ENCODE measurements at regions not wholly inside any gene's neighbourhood (a gene's known extent, or its start where the extent isn't known, plus 50 kb on each side); places are given as distances from the start of the nearest gene placed in this dataset.
A peak's percentile ranks its signal among the peaks of the same experiment; 100 is the strongest.

DNA sequence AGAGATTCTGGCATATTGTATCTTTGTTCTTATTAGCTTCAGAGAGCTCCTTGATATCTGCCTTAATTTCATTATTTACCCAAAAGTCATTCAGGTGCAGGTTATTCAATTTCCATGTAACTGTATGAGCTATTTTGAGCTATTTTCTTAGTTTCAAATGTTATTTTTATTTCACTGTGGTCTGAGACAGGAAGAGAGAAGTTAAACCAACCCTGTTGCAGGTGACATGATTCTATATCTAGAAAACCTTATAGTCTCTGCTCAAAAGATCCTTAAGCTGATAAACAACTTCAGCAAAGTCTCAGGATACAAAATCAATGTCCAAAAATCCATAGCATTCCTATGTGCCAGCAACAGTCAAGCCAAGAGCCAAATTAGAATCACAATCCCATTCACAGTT is 1644.0 kb upstream of the B3GALT2 start (continued):
- TF ChIP-seq CBX5 (IDR thresholded peaks at IDR 0.05; ENCODE audit: low read depth) (peak; percentile 62; the same call in 1 of the 2 replicates), MEF2B (IDR thresholded peaks at IDR 0.05; ENCODE audit: partially characterized antibody, poor library complexity, severe bottlenecking) (peak; percentile 89), POLR2AphosphoS5 (IDR thresholded peaks at IDR 0.05; ENCODE audit: low read length) (no peak), ZNF687 (IDR thresholded peaks at IDR 0.05) (no peak), SMARCA5 (IDR thresholded peaks at IDR 0.05) (no peak), POLR2AphosphoS2 (IDR thresholded peaks at IDR 0.05; ENCODE audit: low read depth, low read length) (no peak), JUNB (IDR thresholded peaks at IDR 0.05) (no peak), FOXK2 (IDR thresholded peaks at IDR 0.05) (no peak), IRF3 (IDR thresholded peaks at IDR 0.05) (no peak), MEF2A (IDR thresholded peaks at IDR 0.05; ENCODE audit: insufficient read depth, low read depth, low read length) (peak; percentile 98), RAD51 (IDR thresholded peaks at IDR 0.05) (no peak), NFYA (IDR thresholded peaks at IDR 0.05; ENCODE audit: borderline replicate concordance, low read depth, low read length) (no peak), SIN3A (IDR thresholded peaks at IDR 0.05; ENCODE audit: low read depth, low read length) (no peak), CEBPZ (IDR thresholded peaks at IDR 0.05; ENCODE audit: low read depth, low read length) (no peak)
- TF ChIP-seq, protein P1, sequence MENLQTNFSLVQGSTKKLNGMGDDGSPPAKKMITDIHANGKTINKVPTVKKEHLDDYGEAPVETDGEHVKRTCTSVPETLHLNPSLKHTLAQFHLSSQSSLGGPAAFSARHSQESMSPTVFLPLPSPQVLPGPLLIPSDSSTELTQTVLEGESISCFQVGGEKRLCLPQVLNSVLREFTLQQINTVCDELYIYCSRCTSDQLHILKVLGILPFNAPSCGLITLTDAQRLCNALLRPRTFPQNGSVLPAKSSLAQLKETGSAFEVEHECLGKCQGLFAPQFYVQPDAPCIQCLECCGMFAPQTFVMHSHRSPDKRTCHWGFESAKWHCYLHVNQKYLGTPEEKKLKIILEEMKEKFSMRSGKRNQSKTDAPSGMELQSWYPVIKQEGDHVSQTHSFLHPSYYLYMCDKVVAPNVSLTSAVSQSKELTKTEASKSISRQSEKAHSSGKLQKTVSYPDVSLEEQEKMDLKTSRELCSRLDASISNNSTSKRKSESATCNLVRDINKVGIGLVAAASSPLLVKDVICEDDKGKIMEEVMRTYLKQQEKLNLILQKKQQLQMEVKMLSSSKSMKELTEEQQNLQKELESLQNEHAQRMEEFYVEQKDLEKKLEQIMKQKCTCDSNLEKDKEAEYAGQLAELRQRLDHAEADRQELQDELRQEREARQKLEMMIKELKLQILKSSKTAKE (IDR thresholded peaks at IDR 0.05; ENCODE audit: low read depth, poor library complexity, severe bottlenecking) = peak; percentile 50
- TF ChIP-seq, protein P2, sequence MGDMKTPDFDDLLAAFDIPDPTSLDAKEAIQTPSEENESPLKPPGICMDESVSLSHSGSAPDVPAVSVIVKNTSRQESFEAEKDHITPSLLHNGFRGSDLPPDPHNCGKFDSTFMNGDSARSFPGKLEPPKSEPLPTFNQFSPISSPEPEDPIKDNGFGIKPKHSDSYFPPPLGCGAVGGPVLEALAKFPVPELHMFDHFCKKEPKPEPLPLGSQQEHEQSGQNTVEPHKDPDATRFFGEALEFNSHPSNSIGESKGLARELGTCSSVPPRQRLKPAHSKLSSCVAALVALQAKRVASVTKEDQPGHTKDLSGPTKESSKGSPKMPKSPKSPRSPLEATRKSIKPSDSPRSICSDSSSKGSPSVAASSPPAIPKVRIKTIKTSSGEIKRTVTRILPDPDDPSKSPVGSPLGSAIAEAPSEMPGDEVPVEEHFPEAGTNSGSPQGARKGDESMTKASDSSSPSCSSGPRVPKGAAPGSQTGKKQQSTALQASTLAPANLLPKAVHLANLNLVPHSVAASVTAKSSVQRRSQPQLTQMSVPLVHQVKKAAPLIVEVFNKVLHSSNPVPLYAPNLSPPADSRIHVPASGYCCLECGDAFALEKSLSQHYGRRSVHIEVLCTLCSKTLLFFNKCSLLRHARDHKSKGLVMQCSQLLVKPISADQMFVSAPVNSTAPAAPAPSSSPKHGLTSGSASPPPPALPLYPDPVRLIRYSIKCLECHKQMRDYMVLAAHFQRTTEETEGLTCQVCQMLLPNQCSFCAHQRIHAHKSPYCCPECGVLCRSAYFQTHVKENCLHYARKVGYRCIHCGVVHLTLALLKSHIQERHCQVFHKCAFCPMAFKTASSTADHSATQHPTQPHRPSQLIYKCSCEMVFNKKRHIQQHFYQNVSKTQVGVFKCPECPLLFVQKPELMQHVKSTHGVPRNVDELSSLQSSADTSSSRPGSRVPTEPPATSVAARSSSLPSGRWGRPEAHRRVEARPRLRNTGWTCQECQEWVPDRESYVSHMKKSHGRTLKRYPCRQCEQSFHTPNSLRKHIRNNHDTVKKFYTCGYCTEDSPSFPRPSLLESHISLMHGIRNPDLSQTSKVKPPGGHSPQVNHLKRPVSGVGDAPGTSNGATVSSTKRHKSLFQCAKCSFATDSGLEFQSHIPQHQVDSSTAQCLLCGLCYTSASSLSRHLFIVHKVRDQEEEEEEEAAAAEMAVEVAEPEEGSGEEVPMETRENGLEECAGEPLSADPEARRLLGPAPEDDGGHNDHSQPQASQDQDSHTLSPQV (IDR thresholded peaks at IDR 0.05) = no peak
